ENCODE measurements at regions not wholly inside any gene's neighbourhood (a gene's known extent, or its start where the extent isn't known, plus 50 kb on each side); places are given as distances from the start of the nearest gene placed in this dataset.

- TF ChIP-seq ZNF462 (CRISPR knock-in tag; IDR thresholded peaks at IDR 0.05) (no peak), POLR2AphosphoS5 (IDR thresholded peaks at IDR 0.05; ENCODE audit: low read depth) (no peak), ETS1 (IDR thresholded peaks at IDR 0.05) (no peak), CREB1 (CRISPR knock-in tag; IDR thresholded peaks at IDR 0.05; ENCODE audit: low read depth) (no peak)
These were observed 78.3 kb upstream of the PCSK5 start (continued) for GRCh38 chr9:75812141-75812540.

- no peak overlapping the region for H3K4me2 ChIP-seq
- no peaks in the 10 kb centered on the region; the same call in 1 of the 2 replicates for H3K9me2 ChIP-seq (ENCODE audit: insufficient read depth)
- H3K27ac ChIP-seq (ENCODE audit: low read depth) = no peak overlapping the region
- DNase-seq (ENCODE audit: low spot score) (no peak), ATAC-seq (no peak)
- H2AFZ ChIP-seq = no peak overlapping the region
- Mint-ChIP-seq H3K9me3 (peaks cover 57% of the 10 kb centered on the region), H3K27ac (no peak overlapping the region), H3K36me3 (ENCODE audit: low read depth) (peaks cover 7% of the 10 kb centered on the region; the same call in 2 of the 3 replicates), H3K4me1 (no peaks in the 10 kb centered on the region), H3K27me3 (ENCODE audit: insufficient read depth, low read depth, poor library complexity) (peaks cover 1% of the 10 kb centered on the region), H3K4me3 (no peak overlapping the region)
- no peaks in the 10 kb centered on the region for H4K20me1 ChIP-seq (replicated peaks; ENCODE audit: insufficient read depth)
- H3K4me3 ChIP-seq = no peak overlapping the region
- no peaks in the 10 kb centered on the region for H3K79me2 ChIP-seq (replicated peaks; ENCODE audit: insufficient read depth)
- H3K27me3 ChIP-seq (ENCODE audit: insufficient read depth) = no peaks in the 10 kb centered on the region
- H3K36me3 ChIP-seq (ENCODE audit: insufficient read depth) = no peaks in the 10 kb centered on the region; the same call in none of the 2 replicates
- H3K4me1 ChIP-seq (ENCODE audit: insufficient read depth) = no peaks in the 10 kb centered on the region
- no peaks in the 10 kb centered on the region for H3F3A ChIP-seq (replicated peaks; ENCODE audit: low read depth)
- TF ChIP-seq STAT1 (IDR thresholded peaks at IDR 0.05; ENCODE audit: unreplicated experiment) (no peak), NANOG (IDR thresholded peaks at IDR 0.05; ENCODE audit: borderline replicate concordance) (no peak), EZH2 (IDR thresholded peaks at IDR 0.05; ENCODE audit: low read depth, unreplicated experiment) (no peak), POLR2AphosphoS5 (IDR thresholded peaks at IDR 0.05; ENCODE audit: low read depth) (no peak), CREB1 (CRISPR knock-in tag; IDR thresholded peaks at IDR 0.05; ENCODE audit: low read depth) (no peak), ZNF331 (CRISPR knock-in tag; IDR thresholded peaks at IDR 0.05; ENCODE audit: low read depth) (no peak), EZH2phosphoT487 (IDR thresholded peaks at IDR 0.05; ENCODE audit: unreplicated experiment) (no peak), REST (IDR thresholded peaks at IDR 0.05; ENCODE audit: unreplicated experiment) (no peak)
These were observed 75.8 kb upstream of the PCSK5 start for GRCh38 chr9:75814667-75815066.
